ENCODE measurements at regions not wholly inside any gene's neighbourhood (a gene's known extent, or its start where the extent isn't known, plus 50 kb on each side); places are given as distances from the start of the nearest gene placed in this dataset.

DNA sequence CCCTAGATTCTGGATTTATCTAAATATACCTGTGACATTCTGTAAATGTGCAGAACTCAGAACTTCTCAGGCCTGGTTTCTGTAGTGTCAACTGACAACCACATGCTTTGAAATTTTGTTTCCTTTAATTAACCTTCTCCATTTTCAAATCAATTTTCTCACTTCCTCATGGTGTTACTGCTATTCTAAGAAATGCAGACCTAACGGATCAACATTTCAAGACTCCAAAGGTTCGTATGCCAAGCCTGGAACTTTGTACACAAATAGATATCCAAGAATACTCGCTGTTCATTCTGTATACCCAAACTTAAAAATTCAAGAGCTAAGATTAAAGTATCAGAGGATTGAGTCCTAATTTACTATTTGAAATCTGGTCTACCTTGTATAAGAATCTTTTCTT, 88.1 kb downstream of the SLC24A2 start:
- ChIA-PET POLR2A (no interaction called here), CTCF (no interaction called here)

DNA sequence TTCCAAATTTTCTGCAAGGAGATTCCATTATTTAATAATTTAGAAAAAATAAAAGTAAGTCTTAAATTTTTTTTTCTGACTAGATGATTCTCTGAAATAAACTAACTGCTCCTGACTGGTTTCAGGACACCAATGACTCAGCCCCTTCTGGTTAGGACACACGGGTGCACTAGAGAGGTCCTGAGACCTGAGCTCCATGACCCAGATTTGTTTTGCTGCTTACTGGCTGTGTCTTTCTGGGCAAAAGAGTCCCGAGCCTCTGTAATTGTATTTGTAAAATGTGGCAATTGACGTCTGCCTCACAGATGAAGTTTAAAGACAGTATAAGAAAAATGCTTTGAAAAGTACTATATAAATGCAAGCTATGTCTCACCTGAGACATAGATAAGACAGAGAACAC, 89.1 kb downstream of the SLC24A2 start:
- POLR2A ChIA-PET: no interaction called here
- no peak for DNase-seq (ENCODE audit: extremely low spot score)
- TF ChIP-seq, protein P1, sequence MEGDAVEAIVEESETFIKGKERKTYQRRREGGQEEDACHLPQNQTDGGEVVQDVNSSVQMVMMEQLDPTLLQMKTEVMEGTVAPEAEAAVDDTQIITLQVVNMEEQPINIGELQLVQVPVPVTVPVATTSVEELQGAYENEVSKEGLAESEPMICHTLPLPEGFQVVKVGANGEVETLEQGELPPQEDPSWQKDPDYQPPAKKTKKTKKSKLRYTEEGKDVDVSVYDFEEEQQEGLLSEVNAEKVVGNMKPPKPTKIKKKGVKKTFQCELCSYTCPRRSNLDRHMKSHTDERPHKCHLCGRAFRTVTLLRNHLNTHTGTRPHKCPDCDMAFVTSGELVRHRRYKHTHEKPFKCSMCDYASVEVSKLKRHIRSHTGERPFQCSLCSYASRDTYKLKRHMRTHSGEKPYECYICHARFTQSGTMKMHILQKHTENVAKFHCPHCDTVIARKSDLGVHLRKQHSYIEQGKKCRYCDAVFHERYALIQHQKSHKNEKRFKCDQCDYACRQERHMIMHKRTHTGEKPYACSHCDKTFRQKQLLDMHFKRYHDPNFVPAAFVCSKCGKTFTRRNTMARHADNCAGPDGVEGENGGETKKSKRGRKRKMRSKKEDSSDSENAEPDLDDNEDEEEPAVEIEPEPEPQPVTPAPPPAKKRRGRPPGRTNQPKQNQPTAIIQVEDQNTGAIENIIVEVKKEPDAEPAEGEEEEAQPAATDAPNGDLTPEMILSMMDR (IDR thresholded peaks at IDR 0.05; ENCODE audit: control extremely low read depth, extremely low read depth, low read depth, missing control alignments): no peak
- CTCF ChIA-PET: no interaction called here

More for the DNA sequence above, 88.1 kb downstream of the SLC24A2 start:
- no peak for DNase-seq (ENCODE audit: extremely low spot score)
- TF ChIP-seq, protein P1 (IDR thresholded peaks at IDR 0.05; ENCODE audit: control extremely low read depth, extremely low read depth, low read depth, missing control alignments): no peak

DNA sequence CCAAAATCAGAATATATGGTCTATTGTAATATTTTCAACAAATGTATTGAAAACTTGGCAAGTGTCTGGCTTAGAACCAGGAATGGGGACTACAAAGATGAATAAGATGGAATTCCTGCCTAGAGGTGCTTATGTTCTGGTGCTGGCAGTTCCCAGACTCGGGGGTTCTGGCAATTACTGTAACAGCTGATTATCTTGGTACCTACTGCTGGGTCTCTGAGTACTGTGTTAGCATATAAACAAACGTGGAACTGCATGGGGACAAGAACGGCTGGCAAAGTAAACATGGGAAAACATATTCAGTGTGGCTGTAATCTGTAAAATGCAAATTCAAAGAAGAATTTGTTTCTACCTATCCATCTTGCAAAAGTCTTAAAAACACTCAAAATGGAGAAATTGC, 89.9 kb downstream of the SLC24A2 start:
- ChIA-PET POLR2A (no interaction called here), CTCF (interaction anchor here (1.2 kb wide), 1 partner anchor 16 kb away, joined by 3 read pairs; no protein-coding TSS in a partner anchor)
- TF ChIP-seq, protein P1 (IDR thresholded peaks at IDR 0.05; ENCODE audit: control extremely low read depth, extremely low read depth, low read depth, missing control alignments): no peak
- no peak for DNase-seq (ENCODE audit: extremely low spot score)

DNA sequence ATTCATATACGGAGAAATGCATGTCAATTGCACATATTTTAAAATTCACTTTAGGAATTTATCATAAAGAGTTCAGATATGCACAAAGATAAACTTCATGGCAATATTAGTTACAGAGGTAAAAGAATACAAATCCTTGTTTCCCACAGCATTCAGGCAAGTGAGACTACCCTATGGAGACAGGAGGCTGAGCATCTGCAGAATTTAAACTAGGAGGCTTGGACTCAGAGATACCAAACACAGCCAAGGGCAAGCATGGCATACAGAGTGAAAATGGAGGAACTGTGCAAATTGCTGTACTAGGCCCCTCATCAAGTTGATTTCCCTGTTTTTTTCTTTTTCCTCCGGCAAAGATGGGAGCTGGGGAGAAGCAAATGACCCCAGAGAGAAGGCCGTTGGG, 94.2 kb downstream of the SLC24A2 start:
- no peak for DNase-seq (ENCODE audit: extremely low spot score)
- TF ChIP-seq, protein P1 (IDR thresholded peaks at IDR 0.05; ENCODE audit: control extremely low read depth, extremely low read depth, low read depth, missing control alignments): no peak
- ChIA-PET POLR2A (no interaction called here), CTCF (no interaction called here)

DNA sequence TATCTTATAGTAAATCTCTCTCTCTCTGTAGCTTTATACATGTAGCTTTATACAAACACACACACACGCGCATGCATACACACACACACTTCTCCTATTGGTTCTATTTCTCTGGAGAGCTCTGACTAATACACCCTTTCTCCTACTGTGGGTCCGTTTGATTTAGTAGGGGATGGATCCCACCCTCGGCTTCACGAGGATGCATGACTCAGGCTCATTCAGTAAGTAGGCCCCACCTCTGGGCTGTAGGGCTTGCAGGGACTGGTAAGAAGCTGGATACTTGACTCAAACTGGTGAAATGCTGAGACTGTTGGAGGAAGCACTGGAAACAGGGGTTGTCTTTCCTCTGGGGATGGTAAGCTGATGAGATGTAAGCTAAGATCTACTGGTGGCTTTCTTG, 98.7 kb downstream of the SLC24A2 start:
- DNase-seq (ENCODE audit: extremely low spot score): no peak
- POLR2A ChIA-PET: no interaction called here
- CTCF ChIA-PET: interaction anchor here (1.2 to 1.3 kb wide), 2 partner anchors 34 to 43 kb away, joined by 3 to 4 read pairs; no protein-coding TSS in a partner anchor
- TF ChIP-seq, protein P1 (IDR thresholded peaks at IDR 0.05; ENCODE audit: control extremely low read depth, extremely low read depth, low read depth, missing control alignments): no peak

DNA sequence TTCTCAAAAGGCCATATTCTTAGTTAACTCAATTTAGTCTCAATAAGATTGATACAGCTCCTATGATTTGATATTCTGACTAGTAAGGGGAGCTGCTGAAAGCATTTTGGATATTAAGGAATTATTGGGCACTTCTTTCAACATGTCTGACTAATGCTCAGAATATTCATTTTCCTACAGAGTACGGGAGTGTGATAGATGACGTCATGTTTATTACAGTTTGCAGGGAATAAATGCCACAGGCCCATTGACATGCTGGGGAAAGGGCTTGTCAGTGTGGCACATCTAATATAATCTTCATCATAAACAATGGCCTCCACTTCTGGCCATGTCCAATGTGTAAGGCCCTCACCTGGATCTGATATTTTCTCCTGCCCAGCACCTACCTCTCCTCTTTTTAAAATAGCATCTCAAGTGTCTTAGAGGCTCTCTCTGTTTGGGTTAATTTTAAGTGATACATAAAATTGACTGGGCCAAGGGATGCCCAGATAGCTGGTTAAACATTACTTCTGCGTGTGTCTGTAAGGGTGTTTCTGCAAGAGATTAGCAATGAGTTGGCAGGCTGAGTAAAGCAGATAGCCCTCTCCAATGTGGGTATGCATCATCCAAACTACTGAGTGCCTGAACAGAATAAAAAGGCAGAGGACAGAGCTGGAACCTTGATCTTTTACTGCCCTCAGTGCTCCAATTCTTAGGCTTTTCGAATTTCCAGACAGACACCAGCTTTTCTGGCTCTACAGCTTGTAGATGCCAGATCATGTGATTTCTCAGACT, 99.3 kb downstream of the SLC24A2 start:
- no peak for DNase-seq (ENCODE audit: extremely low spot score)
- ChIA-PET CTCF (interaction anchor here (1.2 to 1.7 kb wide), 3 partner anchors 10 to 44 kb away, joined by 3 to 7 read pairs (median 4); no protein-coding TSS in a partner anchor), POLR2A (no interaction called here)
- TF ChIP-seq, protein P1 (IDR thresholded peaks at IDR 0.05; ENCODE audit: control extremely low read depth, extremely low read depth, low read depth, missing control alignments): no peak

Measured in GM10248 (cell line).